ENCODE measurements at regions not wholly inside any gene's neighbourhood (a gene's known extent, or its start where the extent isn't known, plus 50 kb on each side); places are given as distances from the start of the nearest gene placed in this dataset.

- TF ChIP-seq EGR1 (IDR thresholded peaks at IDR 0.05; ENCODE audit: low read depth in 2 of 2), result no peak
- TF ChIP-seq CTCF (IDR thresholded peaks at IDR 0.05; ENCODE audit: low read depth, low read length, missing input control), result no peak
- TF ChIP-seq REST (IDR thresholded peaks at IDR 0.05), result no peak
- no peak for TF ChIP-seq YY1 (IDR thresholded peaks at IDR 0.05)
- no peak for TF ChIP-seq RAD21 (IDR thresholded peaks at IDR 0.05)
- TF ChIP-seq TAF1 (conservative IDR thresholded peaks at IDR 0.05), result no peak
- no peak for TF ChIP-seq NR2F2 (IDR thresholded peaks at IDR 0.05)
Observed at GRCh38 chr5:105639068-105639467, 2031.7 kb downstream of the EFNA5 start.

Data from liver (tissue), 3 donors.